K562 (cell line): ENCODE measurements at regions not wholly inside any gene's neighbourhood (a gene's known extent, or its start where the extent isn't known, plus 50 kb on each side); places are given as distances from the start of the nearest gene placed in this dataset.

ENCODE experiments used
- ATAC-seq: fragments of 200-7000 bp; cut with Tn5 transposase; 3 replicates; pipeline ENCODE4 v1.9.1; 2020; ENCODE audit warnings: moderate library complexity
- BruUV-seq: library from RNA; stranded (reverse); fragments of 400-500 nt; replicated peaks from 2 replicates; lab custom pipeline; 2021; lab: Mats Ljungman, UMichigan
- CTCF ChIA-PET: fragments of 300-600 bp; formaldehyde crosslinking; extraction: SDS; loops from one replicate; lab custom pipeline; 2021; ENCODE audit warnings: low intra/inter-chr PET ratio; lab: Yijun Ruan, JAX
- POLR2A ChIA-PET: fragments of 300-600, 350-650 bp; sonication (Branson Sonifier 250); formaldehyde crosslinking; extraction: SDS; loops from one replicate; lab custom pipeline; 2021; ENCODE audit warnings: antibody characterized with exemption, inconsistent platforms; lab: Yijun Ruan, JAX
- DNase-seq, 4 experiments: peaks; one replicate each; pipeline versions ENCODE4 v3.0.0 to v3.0.0-alpha.2; 2011 to 2018; ENCODE audit warnings: low spot score in 3 of 4, mixed read lengths in 3 of 4; ENCODE audit errors: extremely low read depth in 1 of 4
- FAIRE-seq: peaks from 2 replicates; lab custom pipeline; 2011; peaks lifted over from hg19 to GRCh38; lab: Jason Lieb, UNC
- H2AFZ ChIP-seq: 2 replicates; pipeline ENCODE4 v1.6.0; 2011; ENCODE audit warnings: low read depth, low read length, control low read depth, inconsistent platforms
- H3K27ac ChIP-seq: fragments of 200-600 bp; 3 replicates; pipeline ENCODE4 v1.8.0; 2011; ENCODE audit warnings: low read depth, mild to moderate bottlenecking, control low read depth, inconsistent platforms, low read length, moderate library complexity, mixed read lengths; ENCODE audit errors: extremely low read depth
- H3K27me3 ChIP-seq, 2 experiments: fragments of 300-600 bp in 1 of 2; 2 replicates in 1 of 2; 3 replicates in 1 of 2; pipeline versions ENCODE4 v1.6.0 to v1.8.0; 2011; ENCODE audit warnings: inconsistent platforms in 2 of 2, low read length in 2 of 2, mild to moderate bottlenecking in 1 of 2, mixed read lengths in 1 of 2, moderate library complexity in 1 of 2; ENCODE audit not compliant: control insufficient read depth in 2 of 2, insufficient read depth in 2 of 2
- H3K36me3 ChIP-seq: fragments of 300-600 bp; 3 replicates; pipeline ENCODE4 v1.8.0; 2011; ENCODE audit warnings: mild to moderate bottlenecking, low read length, inconsistent platforms; ENCODE audit not compliant: control insufficient read depth, insufficient read depth
- H3K4me1 ChIP-seq, 2 experiments: fragments of 200-600 bp in 1 of 2; replicated peaks in 1 of 2; 2 replicates in 1 of 2; 3 replicates in 1 of 2; pipeline versions ENCODE4 v1.5.1 to v1.8.0; 2011; ENCODE audit warnings: inconsistent platforms in 2 of 2, low read length in 2 of 2, mild to moderate bottlenecking in 1 of 2, mixed read lengths in 1 of 2, moderate library complexity in 1 of 2; ENCODE audit not compliant: control insufficient read depth in 2 of 2, insufficient read depth in 2 of 2
- H3K4me2 ChIP-seq: 2 replicates; pipeline ENCODE4 v1.6.1; 2011; ENCODE audit warnings: low read length, control low read depth, inconsistent platforms, mixed read lengths; ENCODE audit not compliant: insufficient read depth
- H3K4me3 ChIP-seq: fragments of 200-600 bp; sonication (generic), shearing (Covaris generic); 2 replicates; pipeline ENCODE4 v1.5.1; 2016; ENCODE audit warnings: control low read depth, inconsistent platforms
- H3K79me2 ChIP-seq: fragments of 200-600 bp; 3 replicates; pipeline ENCODE4 v1.8.0; 2011; ENCODE audit warnings: low read length, inconsistent platforms; ENCODE audit not compliant: control insufficient read depth, insufficient read depth
- H3K9ac ChIP-seq, 2 experiments: 2 replicates each; pipeline versions ENCODE4 v1.6.0 to v1.6.1; 2011; ENCODE audit warnings: low read depth in 2 of 2, low read length in 2 of 2, control low read depth in 1 of 2, inconsistent platforms in 1 of 2, mild to moderate bottlenecking in 1 of 2, mixed read lengths in 1 of 2; ENCODE audit not compliant: insufficient read depth in 1 of 2
- H3K9me1 ChIP-seq: one replicate; pipeline ENCODE4 v1.6.0; 2011; ENCODE audit warnings: inconsistent platforms, mild to moderate bottlenecking, low read length, moderate library complexity; ENCODE audit not compliant: control insufficient read depth, insufficient read depth
- H3K9me3 ChIP-seq: replicated peaks from 2 replicates; pipeline ENCODE4 v1.5.1; 2011; ENCODE audit warnings: low read depth, low read length, inconsistent platforms; ENCODE audit not compliant: control insufficient read depth, insufficient read depth
- H4K20me1 ChIP-seq: replicated peaks from 2 replicates; pipeline ENCODE4 v1.6.1; 2011; ENCODE audit warnings: low read length, inconsistent platforms, mixed read lengths; ENCODE audit not compliant: control insufficient read depth, insufficient read depth
- NR4A1 ChIP-seq, 2 experiments: fragments of 250-450 bp in 1 of 2; fragments of 450-650 bp in 1 of 2; sonication (Bioruptor Pico) in 1 of 2; IDR thresholded peaks; 2 replicates each; pipeline versions ENCODE4 v1.4.0 to v1.6.1; 2016 to 2020; ENCODE audit warnings: mild to moderate bottlenecking in 2 of 2, missing compliant biosample characterization in 1 of 2, missing genetic modification characterization in 1 of 2, moderate library complexity in 1 of 2
- PTTG1 ChIP-seq: fragments of 450-650 bp; IDR thresholded peaks from 2 replicates; pipeline ENCODE4 v1.6.1; 2016; ENCODE audit warnings: low read depth, mild to moderate bottlenecking, missing genetic modification characterization, missing compliant biosample characterization
- RCOR1 ChIP-seq, 2 experiments: IDR thresholded peaks; 2 replicates each; pipeline ENCODE4 v1.6.1; 2012; ENCODE audit warnings: low read depth in 2 of 2, low read length in 2 of 2, borderline replicate concordance in 1 of 2, improper control_type of control experiment in 1 of 2
- ZNF134 ChIP-seq: fragments of 250-450 bp; sonication (Bioruptor Pico); conservative IDR thresholded peaks from 2 replicates; pipeline ENCODE4 v1.4.0; 2020
- ZNF444 ChIP-seq: fragments of 250-450 bp; sonication (Bioruptor Pico); IDR thresholded peaks from 2 replicates; pipeline ENCODE4 v1.4.0; 2020; ENCODE audit warnings: mild to moderate bottlenecking, moderate library complexity
- WGBS: fragments of 100-300 bp; shearing (Covaris generic); methylation state at CpG from one replicate; pipeline ENCODE4 v1.1.6; 2016; ENCODE audit warnings: low coverage, mixed read lengths; ENCODE audit not compliant: insufficient coverage; ENCODE audit errors: missing lambda C conversion rate; 5-methylcytosine and 5-hydroxymethylcytosine counted together
- in situ Hi-C: fragments of 300-500 bp; cut with MboI; formaldehyde crosslinking; loops from 4 replicates; pipeline ENCODE4 v1.15.0; 2018; ENCODE audit warnings: inconsistent platforms, mixed read lengths
- intact Hi-C: fragments of 100-400 bp; cut with micrococcal nuclease; formaldehyde crosslinking; loops from 2 replicates; pipeline ENCODE4 v1.14.2; 2022
- TF ChIP-seq, protein P1 (sequence below): sonication (generic); formaldehyde crosslinking; IDR thresholded peaks from 2 replicates; pipeline ENCODE4 v1.8.0; 2022; ENCODE audit warnings: missing genetic modification reagents, mild to moderate bottlenecking, moderate library complexity, borderline replicate concordance
- TF ChIP-seq, protein P2 (sequence below): fragments of 450-650 bp; IDR thresholded peaks from 2 replicates; pipeline ENCODE4 v1.6.1; 2016; ENCODE audit warnings: low read depth
- TF ChIP-seq, protein P3 (sequence below): sonication (generic); formaldehyde crosslinking; IDR thresholded peaks from 2 replicates; pipeline ENCODE4 v1.8.1; 2023; ENCODE audit warnings: mild to moderate bottlenecking, missing genetic modification reagents

DNA sequence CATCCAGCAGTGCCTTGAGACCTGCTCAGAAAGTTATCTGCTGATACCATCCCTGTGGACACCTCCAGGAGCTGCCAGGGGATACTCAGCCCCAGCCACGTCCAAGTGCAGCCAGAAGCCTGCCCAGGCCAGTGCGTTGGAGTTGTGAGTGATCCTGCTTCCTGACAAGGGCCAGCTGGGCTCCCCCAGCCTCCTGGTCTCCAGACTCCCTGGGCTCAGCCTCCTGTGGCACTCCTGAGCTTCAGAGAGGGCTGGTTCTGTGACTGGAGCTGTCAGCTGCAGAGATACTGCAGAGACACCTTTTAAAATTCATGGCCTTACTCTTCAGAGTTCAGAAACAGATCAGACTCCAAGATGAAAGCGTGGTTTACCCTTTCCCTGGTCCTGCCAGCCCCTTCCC is 515.9 kb downstream of the CD83 start (continued):
- TF ChIP-seq RCOR1 (IDR thresholded peaks at IDR 0.05; ENCODE audit: borderline replicate concordance in 1 of 2, low read depth in 2 of 2, low read length in 2 of 2): no peak
- TF ChIP-seq, protein P1, sequence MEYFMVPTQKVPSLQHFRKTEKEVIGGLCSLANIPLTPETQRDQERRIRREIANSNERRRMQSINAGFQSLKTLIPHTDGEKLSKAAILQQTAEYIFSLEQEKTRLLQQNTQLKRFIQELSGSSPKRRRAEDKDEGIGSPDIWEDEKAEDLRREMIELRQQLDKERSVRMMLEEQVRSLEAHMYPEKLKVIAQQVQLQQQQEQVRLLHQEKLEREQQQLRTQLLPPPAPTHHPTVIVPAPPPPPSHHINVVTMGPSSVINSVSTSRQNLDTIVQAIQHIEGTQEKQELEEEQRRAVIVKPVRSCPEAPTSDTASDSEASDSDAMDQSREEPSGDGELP (CRISPR knock-in tag): no peak

DNA sequence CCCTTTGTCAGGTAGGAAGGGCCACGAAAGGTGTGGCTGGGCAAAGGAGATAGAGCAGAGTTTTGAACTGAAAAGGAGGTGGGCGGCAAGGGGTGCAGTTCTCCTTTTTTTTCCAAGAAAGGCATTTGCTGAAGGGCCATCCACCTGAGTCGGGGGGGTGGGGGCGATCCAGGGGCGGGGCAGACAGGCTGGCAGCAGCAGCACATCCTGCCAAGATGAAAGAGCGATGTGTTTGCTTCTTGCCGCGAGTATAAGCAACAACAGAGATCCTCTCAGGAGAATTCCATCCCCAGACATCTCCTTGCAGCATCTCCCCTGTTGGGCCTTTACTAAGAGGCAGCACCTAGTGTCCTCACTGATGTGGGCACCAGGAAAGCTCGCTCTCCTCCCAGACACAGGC is 516.5 kb downstream of the CD83 start:
- Histone ChIP-seq H3K9me3 (no peaks in the 10 kb centered on the region), H3K36me3 (no peaks in the 10 kb centered on the region), H3K4me2 (no peak overlapping the region), H3K4me1 (peaks cover 7 to 12% of the 10 kb centered on the region in 2 experiments), H3K27ac (no peak overlapping the region), H3K4me3 (no peak overlapping the region), H3K27me3 (peaks cover 0 to 5% of the 10 kb centered on the region in 2 experiments; a peak in 1 of 5 replicates), H2AFZ (no peak overlapping the region), H3K9me1 (no peaks in the 10 kb centered on the region), H3K79me2 (no peaks in the 10 kb centered on the region), H3K9ac (no peak overlapping the region), H4K20me1 (no peaks in the 10 kb centered on the region)
- in situ Hi-C loops: no loop called here
- no TSS peak for BruUV-seq
- CTCF ChIA-PET: no interaction called here
- intact Hi-C loops: no loop called here
- DNase-seq (no peak), FAIRE-seq (no peak), ATAC-seq (no peak)
- POLR2A ChIA-PET: no interaction called here
- 49% methylated on average over 8 of the region's 9 CpGs for WGBS
- TF ChIP-seq, protein P2, sequence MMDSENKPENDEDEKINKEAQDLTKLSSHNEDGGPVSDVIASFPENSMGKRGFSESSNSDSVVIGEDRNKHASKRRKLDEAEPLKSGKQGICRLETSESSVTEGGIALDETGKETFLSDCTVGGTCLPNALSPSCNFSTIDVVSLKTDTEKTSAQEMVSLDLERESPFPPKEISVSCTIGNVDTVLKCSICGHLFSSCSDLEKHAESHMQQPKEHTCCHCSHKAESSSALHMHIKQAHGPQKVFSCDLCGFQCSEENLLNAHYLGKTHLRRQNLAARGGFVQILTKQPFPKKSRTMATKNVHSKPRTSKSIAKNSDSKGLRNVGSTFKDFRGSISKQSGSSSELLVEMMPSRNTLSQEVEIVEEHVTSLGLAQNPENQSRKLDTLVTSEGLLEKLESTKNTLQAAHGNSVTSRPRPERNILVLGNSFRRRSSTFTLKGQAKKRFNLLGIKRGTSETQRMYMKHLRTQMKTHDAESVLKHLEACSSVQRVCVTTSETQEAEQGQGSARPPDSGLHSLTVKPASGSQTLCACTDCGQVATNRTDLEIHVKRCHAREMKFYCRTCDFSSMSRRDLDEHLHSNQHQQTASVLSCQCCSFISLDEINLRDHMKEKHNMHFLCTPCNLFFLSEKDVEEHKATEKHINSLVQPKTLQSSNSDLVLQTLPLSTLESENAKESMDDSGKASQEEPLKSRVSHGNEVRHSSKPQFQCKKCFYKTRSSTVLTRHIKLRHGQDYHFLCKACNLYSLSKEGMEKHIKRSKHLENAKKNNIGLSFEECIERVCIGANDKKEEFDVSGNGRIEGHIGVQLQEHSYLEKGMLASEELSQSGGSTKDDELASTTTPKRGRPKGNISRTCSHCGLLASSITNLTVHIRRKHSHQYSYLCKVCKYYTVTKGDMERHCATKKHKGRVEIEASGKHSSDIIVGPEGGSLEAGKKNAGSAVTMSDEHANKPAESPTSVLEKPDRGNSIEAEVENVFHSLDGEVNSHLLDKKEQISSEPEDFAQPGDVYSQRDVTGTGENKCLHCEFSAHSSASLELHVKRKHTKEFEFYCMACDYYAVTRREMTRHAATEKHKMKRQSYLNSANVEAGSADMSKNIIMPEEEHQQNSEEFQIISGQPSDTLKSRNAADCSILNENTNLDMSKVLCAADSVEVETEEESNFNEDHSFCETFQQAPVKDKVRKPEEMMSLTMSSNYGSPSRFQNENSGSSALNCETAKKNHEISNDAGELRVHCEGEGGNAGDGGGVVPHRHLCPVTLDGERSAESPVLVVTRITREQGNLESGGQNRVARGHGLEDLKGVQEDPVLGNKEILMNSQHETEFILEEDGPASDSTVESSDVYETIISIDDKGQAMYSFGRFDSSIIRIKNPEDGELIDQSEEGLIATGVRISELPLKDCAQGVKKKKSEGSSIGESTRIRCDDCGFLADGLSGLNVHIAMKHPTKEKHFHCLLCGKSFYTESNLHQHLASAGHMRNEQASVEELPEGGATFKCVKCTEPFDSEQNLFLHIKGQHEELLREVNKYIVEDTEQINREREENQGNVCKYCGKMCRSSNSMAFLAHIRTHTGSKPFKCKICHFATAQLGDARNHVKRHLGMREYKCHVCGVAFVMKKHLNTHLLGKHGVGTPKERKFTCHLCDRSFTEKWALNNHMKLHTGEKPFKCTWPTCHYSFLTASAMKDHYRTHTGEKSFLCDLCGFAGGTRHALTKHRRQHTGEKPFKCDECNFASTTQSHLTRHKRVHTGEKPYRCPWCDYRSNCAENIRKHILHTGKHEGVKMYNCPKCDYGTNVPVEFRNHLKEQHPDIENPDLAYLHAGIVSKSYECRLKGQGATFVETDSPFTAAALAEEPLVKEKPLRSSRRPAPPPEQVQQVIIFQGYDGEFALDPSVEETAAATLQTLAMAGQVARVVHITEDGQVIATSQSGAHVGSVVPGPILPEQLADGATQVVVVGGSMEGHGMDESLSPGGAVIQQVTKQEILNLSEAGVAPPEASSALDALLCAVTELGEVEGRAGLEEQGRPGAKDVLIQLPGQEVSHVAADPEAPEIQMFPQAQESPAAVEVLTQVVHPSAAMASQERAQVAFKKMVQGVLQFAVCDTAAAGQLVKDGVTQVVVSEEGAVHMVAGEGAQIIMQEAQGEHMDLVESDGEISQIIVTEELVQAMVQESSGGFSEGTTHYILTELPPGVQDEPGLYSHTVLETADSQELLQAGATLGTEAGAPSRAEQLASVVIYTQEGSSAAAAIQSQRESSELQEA: no peak
- no peak for TF ChIP-seq PTTG1 (tag)
- no peak for TF ChIP-seq ZNF444
- no peak for TF ChIP-seq ZNF134
- TF ChIP-seq, protein P3, sequence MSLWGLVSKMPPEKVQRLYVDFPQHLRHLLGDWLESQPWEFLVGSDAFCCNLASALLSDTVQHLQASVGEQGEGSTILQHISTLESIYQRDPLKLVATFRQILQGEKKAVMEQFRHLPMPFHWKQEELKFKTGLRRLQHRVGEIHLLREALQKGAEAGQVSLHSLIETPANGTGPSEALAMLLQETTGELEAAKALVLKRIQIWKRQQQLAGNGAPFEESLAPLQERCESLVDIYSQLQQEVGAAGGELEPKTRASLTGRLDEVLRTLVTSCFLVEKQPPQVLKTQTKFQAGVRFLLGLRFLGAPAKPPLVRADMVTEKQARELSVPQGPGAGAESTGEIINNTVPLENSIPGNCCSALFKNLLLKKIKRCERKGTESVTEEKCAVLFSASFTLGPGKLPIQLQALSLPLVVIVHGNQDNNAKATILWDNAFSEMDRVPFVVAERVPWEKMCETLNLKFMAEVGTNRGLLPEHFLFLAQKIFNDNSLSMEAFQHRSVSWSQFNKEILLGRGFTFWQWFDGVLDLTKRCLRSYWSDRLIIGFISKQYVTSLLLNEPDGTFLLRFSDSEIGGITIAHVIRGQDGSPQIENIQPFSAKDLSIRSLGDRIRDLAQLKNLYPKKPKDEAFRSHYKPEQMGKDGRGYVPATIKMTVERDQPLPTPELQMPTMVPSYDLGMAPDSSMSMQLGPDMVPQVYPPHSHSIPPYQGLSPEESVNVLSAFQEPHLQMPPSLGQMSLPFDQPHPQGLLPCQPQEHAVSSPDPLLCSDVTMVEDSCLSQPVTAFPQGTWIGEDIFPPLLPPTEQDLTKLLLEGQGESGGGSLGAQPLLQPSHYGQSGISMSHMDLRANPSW: no peak
- TF ChIP-seq NR4A1 (CRISPR knock-in tag; IDR thresholded peaks at IDR 0.05): no peak
- no peak for TF ChIP-seq NR4A1 (tag; IDR thresholded peaks at IDR 0.05)
